SK-N-SH (cell line): ENCODE measurements at regions not wholly inside any gene's neighbourhood (a gene's known extent, or its start where the extent isn't known, plus 50 kb on each side); places are given as distances from the start of the nearest gene placed in this dataset.

Experiments
- CTCF ChIP-seq: fragments of 200-600 bp; sonication (generic); IDR thresholded peaks from 2 replicates; pipeline ENCODE4 v1.6.1; 2017; ENCODE audit warnings: antibody characterized with exemption, mild to moderate bottlenecking, moderate library complexity
- EP300 ChIP-seq, 2 experiments: IDR thresholded peaks; 2 replicates each; pipeline versions ENCODE4 v1.4.0 to v1.6.1; 2012; ENCODE audit warnings: borderline replicate concordance in 1 of 2, low read depth in 1 of 2, low read length in 1 of 2
- FOXM1 ChIP-seq: IDR thresholded peaks from 2 replicates; pipeline ENCODE4 v1.4.0; 2012; ENCODE audit warnings: low read depth, mild to moderate bottlenecking
- GABPA ChIP-seq: IDR thresholded peaks from 2 replicates; pipeline ENCODE4 v1.4.0; 2012; ENCODE audit warnings: low read depth, mild to moderate bottlenecking
- MXI1 ChIP-seq: IDR thresholded peaks from 2 replicates; pipeline ENCODE4 v1.6.1; 2012; ENCODE audit warnings: mild to moderate bottlenecking, low read depth, low read length, improper control_type of control experiment
- REST ChIP-seq: IDR thresholded peaks from 2 replicates; pipeline ENCODE4 v1.6.1; 2012; ENCODE audit warnings: mild to moderate bottlenecking, low read depth, low read length, moderate library complexity
- RFX5 ChIP-seq: IDR thresholded peaks from 2 replicates; pipeline ENCODE4 v1.6.1; 2012; ENCODE audit warnings: mild to moderate bottlenecking, improper control_type of control experiment, low read length
- SIN3A ChIP-seq: IDR thresholded peaks from 2 replicates; pipeline ENCODE4 v1.6.1; 2012; ENCODE audit warnings: low read depth, mild to moderate bottlenecking, low read length, moderate library complexity, borderline replicate concordance
- TAF1 ChIP-seq: IDR thresholded peaks from 2 replicates; pipeline ENCODE4 v1.6.1; 2012; ENCODE audit warnings: low read depth, mild to moderate bottlenecking, low read length, moderate library complexity, borderline replicate concordance
- YY1 ChIP-seq: IDR thresholded peaks from 2 replicates; pipeline ENCODE4 v1.4.0; 2012; ENCODE audit warnings: low read depth, mild to moderate bottlenecking

DNA sequence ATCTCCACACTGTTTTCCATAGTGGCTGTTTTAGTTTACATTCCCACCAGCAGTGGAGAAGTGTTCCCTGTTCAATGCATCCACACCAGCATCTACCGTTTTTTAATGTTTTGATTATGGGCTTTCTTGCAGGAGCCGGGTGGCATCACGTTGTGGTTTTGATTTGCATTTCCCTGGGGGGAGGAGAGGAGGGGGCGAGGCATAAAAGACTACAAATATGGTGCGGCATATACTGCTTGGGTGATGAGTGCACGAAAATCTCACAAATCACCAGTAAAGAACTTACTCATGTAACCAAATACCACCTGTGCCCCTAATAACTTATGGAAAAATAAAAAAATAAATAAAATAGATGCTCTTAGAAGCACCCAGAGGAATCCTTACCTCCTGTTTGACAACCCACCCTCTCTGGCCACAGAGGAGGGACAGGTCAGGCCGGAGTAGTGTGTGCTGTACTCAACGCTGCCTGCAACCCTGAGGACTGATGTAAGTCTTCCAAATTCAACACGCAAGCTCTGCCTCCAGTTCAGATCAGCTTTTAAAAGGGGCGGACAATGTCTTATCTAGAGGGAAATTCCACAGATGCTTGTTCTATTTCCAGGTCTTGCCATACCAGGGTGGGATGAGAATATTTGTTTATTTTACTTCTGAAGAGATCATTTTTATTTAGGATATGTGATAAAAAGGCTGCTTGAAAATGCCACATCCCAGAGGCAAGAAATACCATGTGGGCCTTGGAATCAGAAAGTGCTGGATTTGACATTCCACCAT is 329.6 kb upstream of the B3GAT1 start:
- no peak for TF ChIP-seq SIN3A
- TF ChIP-seq RFX5: no peak
- TF ChIP-seq FOXM1: no peak
- TF ChIP-seq CTCF: no peak
- TF ChIP-seq YY1: no peak
- no peak for TF ChIP-seq MXI1
- TF ChIP-seq REST: no peak
- TF ChIP-seq TAF1: no peak
- no peak for TF ChIP-seq EP300 (IDR thresholded peaks at IDR 0.05; ENCODE audit: borderline replicate concordance in 1 of 2, low read depth in 1 of 2, low read length in 1 of 2)
- no peak for TF ChIP-seq GABPA
